GM23338 (cell line): ENCODE measurements at regions not wholly inside any gene's neighbourhood (a gene's known extent, or its start where the extent isn't known, plus 50 kb on each side); places are given as distances from the start of the nearest gene placed in this dataset.

Experiments
- ATAC-seq: fragments of 200-7000 bp; cut with Tn5 transposase; 3 replicates; pipeline ENCODE4 v1.9.1; 2020
- DNase-seq: peaks from one replicate; pipeline ENCODE4 v3.0.0-alpha.2; 2015; ENCODE audit warnings: low spot score
- H2AFZ ChIP-seq: fragments of 200-600 bp; sonication (generic); 2 replicates; pipeline ENCODE4 v1.8.0; 2016; ENCODE audit warnings: antibody characterized with exemption, mild to moderate bottlenecking, moderate library complexity
- H3F3A ChIP-seq: fragments of 200-600 bp; sonication (generic); replicated peaks from 2 replicates; pipeline ENCODE4 v1.8.0; 2017; ENCODE audit warnings: antibody characterized with exemption, mixed run types, low read depth
- H3K27ac ChIP-seq: fragments of 200-600 bp; sonication (generic); 2 replicates; pipeline ENCODE4 v1.6.1; 2016; ENCODE audit warnings: low read depth
- H3K27me3 ChIP-seq: fragments of 200-600 bp; sonication (generic); 2 replicates; pipeline ENCODE4 v1.8.0; 2016; ENCODE audit warnings: mild to moderate bottlenecking, mixed run types, moderate library complexity; ENCODE audit not compliant: insufficient read depth
- H3K36me3 ChIP-seq: fragments of 200-600 bp; sonication (generic); 2 replicates; pipeline ENCODE4 v1.8.0; 2016; ENCODE audit warnings: mild to moderate bottlenecking; ENCODE audit not compliant: insufficient read depth
- H3K4me1 ChIP-seq: fragments of 200-600 bp; sonication (generic); 2 replicates; pipeline ENCODE4 v1.8.0; 2016; ENCODE audit warnings: mild to moderate bottlenecking, moderate library complexity; ENCODE audit not compliant: insufficient read depth
- H3K4me2 ChIP-seq: fragments of 200-600 bp; sonication (generic); 2 replicates; pipeline ENCODE4 v1.7.1; 2017; ENCODE audit warnings: mixed run types
- H3K4me3 ChIP-seq: fragments of 200-600 bp; sonication (generic); 2 replicates; pipeline ENCODE4 v1.6.1; 2016; ENCODE audit warnings: mixed run types
- H3K79me2 ChIP-seq: fragments of 200-600 bp; sonication (generic); replicated peaks from 2 replicates; pipeline ENCODE4 v1.8.0; 2017; ENCODE audit warnings: mild to moderate bottlenecking; ENCODE audit not compliant: insufficient read depth
- H3K9me2 ChIP-seq: fragments of 200-600 bp; sonication (generic); 2 replicates; pipeline ENCODE4 v1.8.0; 2017; ENCODE audit not compliant: insufficient read depth
- H4K20me1 ChIP-seq: fragments of 200-600 bp; sonication (generic); replicated peaks from 2 replicates; pipeline ENCODE4 v1.8.0; 2017; ENCODE audit warnings: mild to moderate bottlenecking; ENCODE audit not compliant: insufficient read depth
- H3K27ac Mint-ChIP-seq: 2 replicates; pipeline ENCODE4 v1.8.0; 2020; ENCODE audit warnings: inconsistent platforms, mild to moderate bottlenecking, moderate library complexity, mixed read lengths
- H3K27me3 Mint-ChIP-seq: 3 replicates; pipeline ENCODE4 v1.8.0; 2022; ENCODE audit warnings: low read depth, mild to moderate bottlenecking, moderate library complexity, mixed read lengths, inconsistent platforms; ENCODE audit not compliant: insufficient read depth, poor library complexity
- H3K36me3 Mint-ChIP-seq: 3 replicates; pipeline ENCODE4 v1.8.0; 2021; ENCODE audit warnings: low read depth, mild to moderate bottlenecking, inconsistent platforms, moderate library complexity, mixed read lengths
- H3K4me1 Mint-ChIP-seq: 3 replicates; pipeline ENCODE4 v1.8.0; 2020; ENCODE audit warnings: mild to moderate bottlenecking, inconsistent platforms, mixed read lengths
- H3K4me3 Mint-ChIP-seq: 3 replicates; pipeline ENCODE4 v1.8.0; 2021; ENCODE audit warnings: moderate library complexity, mild to moderate bottlenecking, inconsistent platforms, mixed read lengths
- H3K9me3 Mint-ChIP-seq: 3 replicates; pipeline ENCODE4 v1.8.0; 2020; ENCODE audit warnings: moderate library complexity, mild to moderate bottlenecking, inconsistent platforms, mixed read lengths
- EZH2 ChIP-seq: fragments of 200-600 bp; sonication (generic); IDR thresholded peaks from one replicate; pipeline ENCODE4 v1.8.0; 2017; ENCODE audit warnings: antibody characterized with exemption, mild to moderate bottlenecking, low read depth; ENCODE audit not compliant: unreplicated experiment
- JUNB ChIP-seq: IDR thresholded peaks from one replicate; pipeline ENCODE4 v1.6.1; 2016; ENCODE audit warnings: antibody characterized with exemption; ENCODE audit not compliant: unreplicated experiment
- NANOG ChIP-seq: IDR thresholded peaks from 2 replicates; pipeline ENCODE4 v1.6.1; 2016; ENCODE audit warnings: antibody characterized with exemption, borderline replicate concordance
- STAT1 ChIP-seq: IDR thresholded peaks from one replicate; pipeline ENCODE4 v1.6.1; 2016; ENCODE audit warnings: antibody characterized with exemption; ENCODE audit not compliant: unreplicated experiment
- TF ChIP-seq, protein P1 (sequence below): fragments of 250-450 bp; sonication (Bioruptor Pico); IDR thresholded peaks from 2 replicates; pipeline ENCODE4 v1.5.0; 2020; ENCODE audit warnings: mild to moderate bottlenecking, moderate library complexity
- TF ChIP-seq, protein P2 (sequence below): IDR thresholded peaks from 2 replicates; pipeline ENCODE4 v1.6.1; 2016; ENCODE audit warnings: antibody characterized with exemption

DNA sequence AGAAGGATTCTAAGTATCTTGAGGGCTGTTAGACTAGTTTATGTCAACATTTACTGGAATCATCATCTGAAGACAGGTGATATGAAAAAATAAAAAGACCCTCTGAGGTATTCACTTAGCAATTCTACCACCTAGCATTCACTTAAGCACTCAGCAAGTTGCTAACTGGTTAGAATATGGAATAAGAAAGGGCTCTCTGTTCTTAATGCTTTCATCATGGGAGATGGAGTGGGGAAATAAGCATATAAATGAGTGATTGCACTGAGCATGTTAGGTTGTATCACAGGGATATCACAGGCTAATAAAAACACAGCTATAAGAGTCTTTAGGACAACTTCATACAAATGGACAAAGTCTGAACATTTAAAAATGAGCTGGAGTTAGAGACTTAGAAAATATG is 1238.8 kb downstream of the CDH11 start:
- DNase-seq (peak; percentile 30), ATAC-seq (peak; percentile 74)
- no peak overlapping the region for H2AFZ ChIP-seq
- no peak overlapping the region for H3K27ac Mint-ChIP-seq
- no peak overlapping the region for H3K4me3 ChIP-seq
- no peaks in the 10 kb centered on the region for H3K9me2 ChIP-seq
- no peaks in the 10 kb centered on the region for H3K27me3 Mint-ChIP-seq
- H3K36me3 ChIP-seq = no peaks in the 10 kb centered on the region
- peaks cover 29% of the 10 kb centered on the region for H3K4me1 Mint-ChIP-seq
- no peak overlapping the region for H3K27ac ChIP-seq
- H3K79me2 ChIP-seq = no peaks in the 10 kb centered on the region
- peak overlapping the region; percentile 19 for H3K4me2 ChIP-seq
- peaks cover 28% of the 10 kb centered on the region for H3K4me1 ChIP-seq
- no peaks in the 10 kb centered on the region for H3K27me3 ChIP-seq
- H3F3A ChIP-seq = no peaks in the 10 kb centered on the region
- H4K20me1 ChIP-seq = no peaks in the 10 kb centered on the region
- TF ChIP-seq, protein P1, sequence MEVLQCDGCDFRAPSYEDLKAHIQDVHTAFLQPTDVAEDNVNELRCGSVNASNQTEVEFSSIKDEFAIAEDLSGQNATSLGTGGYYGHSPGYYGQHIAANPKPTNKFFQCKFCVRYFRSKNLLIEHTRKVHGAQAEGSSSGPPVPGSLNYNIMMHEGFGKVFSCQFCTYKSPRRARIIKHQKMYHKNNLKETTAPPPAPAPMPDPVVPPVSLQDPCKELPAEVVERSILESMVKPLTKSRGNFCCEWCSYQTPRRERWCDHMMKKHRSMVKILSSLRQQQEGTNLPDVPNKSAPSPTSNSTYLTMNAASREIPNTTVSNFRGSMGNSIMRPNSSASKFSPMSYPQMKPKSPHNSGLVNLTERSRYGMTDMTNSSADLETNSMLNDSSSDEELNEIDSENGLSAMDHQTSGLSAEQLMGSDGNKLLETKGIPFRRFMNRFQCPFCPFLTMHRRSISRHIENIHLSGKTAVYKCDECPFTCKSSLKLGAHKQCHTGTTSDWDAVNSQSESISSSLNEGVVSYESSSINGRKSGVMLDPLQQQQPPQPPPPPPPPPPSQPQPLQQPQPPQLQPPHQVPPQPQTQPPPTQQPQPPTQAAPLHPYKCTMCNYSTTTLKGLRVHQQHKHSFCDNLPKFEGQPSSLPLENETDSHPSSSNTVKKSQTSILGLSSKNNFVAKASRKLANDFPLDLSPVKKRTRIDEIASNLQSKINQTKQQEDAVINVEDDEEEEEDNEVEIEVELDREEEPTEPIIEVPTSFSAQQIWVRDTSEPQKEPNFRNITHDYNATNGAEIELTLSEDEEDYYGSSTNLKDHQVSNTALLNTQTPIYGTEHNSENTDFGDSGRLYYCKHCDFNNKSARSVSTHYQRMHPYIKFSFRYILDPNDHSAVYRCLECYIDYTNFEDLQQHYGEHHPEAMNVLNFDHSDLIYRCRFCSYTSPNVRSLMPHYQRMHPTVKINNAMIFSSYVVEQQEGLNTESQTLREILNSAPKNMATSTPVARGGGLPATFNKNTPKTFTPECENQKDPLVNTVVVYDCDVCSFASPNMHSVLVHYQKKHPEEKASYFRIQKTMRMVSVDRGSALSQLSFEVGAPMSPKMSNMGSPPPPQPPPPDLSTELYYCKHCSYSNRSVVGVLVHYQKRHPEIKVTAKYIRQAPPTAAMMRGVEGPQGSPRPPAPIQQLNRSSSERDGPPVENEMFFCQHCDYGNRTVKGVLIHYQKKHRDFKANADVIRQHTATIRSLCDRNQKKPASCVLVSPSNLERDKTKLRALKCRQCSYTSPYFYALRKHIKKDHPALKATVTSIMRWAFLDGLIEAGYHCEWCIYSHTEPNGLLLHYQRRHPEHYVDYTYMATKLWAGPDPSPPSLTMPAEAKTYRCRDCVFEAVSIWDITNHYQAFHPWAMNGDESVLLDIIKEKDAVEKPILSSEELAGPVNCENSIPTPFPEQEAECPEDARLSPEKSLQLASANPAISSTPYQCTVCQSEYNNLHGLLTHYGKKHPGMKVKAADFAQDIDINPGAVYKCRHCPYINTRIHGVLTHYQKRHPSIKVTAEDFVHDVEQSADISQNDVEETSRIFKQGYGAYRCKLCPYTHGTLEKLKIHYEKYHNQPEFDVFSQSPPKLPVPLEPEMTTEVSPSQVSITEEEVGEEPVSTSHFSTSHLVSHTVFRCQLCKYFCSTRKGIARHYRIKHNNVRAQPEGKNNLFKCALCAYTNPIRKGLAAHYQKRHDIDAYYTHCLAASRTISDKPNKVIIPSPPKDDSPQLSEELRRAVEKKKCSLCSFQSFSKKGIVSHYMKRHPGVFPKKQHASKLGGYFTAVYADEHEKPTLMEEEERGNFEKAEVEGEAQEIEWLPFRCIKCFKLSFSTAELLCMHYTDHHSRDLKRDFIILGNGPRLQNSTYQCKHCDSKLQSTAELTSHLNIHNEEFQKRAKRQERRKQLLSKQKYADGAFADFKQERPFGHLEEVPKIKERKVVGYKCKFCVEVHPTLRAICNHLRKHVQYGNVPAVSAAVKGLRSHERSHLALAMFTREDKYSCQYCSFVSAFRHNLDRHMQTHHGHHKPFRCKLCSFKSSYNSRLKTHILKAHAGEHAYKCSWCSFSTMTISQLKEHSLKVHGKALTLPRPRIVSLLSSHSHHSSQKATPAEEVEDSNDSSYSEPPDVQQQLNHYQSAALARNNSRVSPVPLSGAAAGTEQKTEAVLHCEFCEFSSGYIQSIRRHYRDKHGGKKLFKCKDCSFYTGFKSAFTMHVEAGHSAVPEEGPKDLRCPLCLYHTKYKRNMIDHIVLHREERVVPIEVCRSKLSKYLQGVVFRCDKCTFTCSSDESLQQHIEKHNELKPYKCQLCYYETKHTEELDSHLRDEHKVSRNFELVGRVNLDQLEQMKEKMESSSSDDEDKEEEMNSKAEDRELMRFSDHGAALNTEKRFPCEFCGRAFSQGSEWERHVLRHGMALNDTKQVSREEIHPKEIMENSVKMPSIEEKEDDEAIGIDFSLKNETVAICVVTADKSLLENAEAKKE (CRISPR knock-in tag) = no peak
- TF ChIP-seq JUNB = no peak
- peak; percentile 76; the same call in 1 of the 2 replicates for TF ChIP-seq NANOG
- no peak for TF ChIP-seq EZH2
- TF ChIP-seq, protein P2, sequence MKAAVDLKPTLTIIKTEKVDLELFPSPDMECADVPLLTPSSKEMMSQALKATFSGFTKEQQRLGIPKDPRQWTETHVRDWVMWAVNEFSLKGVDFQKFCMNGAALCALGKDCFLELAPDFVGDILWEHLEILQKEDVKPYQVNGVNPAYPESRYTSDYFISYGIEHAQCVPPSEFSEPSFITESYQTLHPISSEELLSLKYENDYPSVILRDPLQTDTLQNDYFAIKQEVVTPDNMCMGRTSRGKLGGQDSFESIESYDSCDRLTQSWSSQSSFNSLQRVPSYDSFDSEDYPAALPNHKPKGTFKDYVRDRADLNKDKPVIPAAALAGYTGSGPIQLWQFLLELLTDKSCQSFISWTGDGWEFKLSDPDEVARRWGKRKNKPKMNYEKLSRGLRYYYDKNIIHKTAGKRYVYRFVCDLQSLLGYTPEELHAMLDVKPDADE = no peak
- no peaks in the 10 kb centered on the region for H3K36me3 Mint-ChIP-seq
- peak overlapping the region; percentile 18; the same call in 1 of the 3 replicates for H3K4me3 Mint-ChIP-seq
- H3K9me3 Mint-ChIP-seq = no peaks in the 10 kb centered on the region

DNA sequence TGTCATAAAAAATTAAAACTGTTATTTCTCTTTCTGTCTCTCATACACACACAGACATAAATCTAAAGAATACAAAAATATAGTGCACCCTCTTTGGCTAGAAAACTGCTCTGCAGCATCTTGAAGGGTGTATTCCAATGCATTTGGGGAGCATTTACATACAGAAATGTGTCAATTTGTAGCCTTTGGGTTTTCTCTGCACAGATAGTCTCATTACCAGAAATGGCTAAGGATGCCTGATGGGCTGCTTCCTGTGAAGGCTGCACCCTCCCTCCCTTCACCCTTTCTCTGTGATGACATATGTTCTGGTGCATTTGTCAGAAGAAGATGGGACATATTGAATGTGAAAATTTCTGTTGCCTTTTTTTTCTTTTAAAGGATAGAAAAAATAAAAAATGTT is 1239.3 kb downstream of the CDH11 start:
- Mint-ChIP-seq H3K27ac (no peak overlapping the region), H3K9me3 (no peaks in the 10 kb centered on the region)
- no peaks in the 10 kb centered on the region for H3K36me3 ChIP-seq
- no peak for TF ChIP-seq STAT1
- TF ChIP-seq, protein P1 (CRISPR knock-in tag) = no peak

More for the DNA sequence above, 1239.3 kb downstream of the CDH11 start:
- H3F3A ChIP-seq = no peaks in the 10 kb centered on the region
- H3K79me2 ChIP-seq = no peaks in the 10 kb centered on the region
- H3K4me2 ChIP-seq = peak overlapping the region; percentile 19
- no peaks in the 10 kb centered on the region for H4K20me1 ChIP-seq
- ATAC-seq (no peak), DNase-seq (no peak)
- Mint-ChIP-seq H3K4me1 (peaks cover 29% of the 10 kb centered on the region), H3K27me3 (no peaks in the 10 kb centered on the region), H3K36me3 (no peaks in the 10 kb centered on the region), H3K4me3 (no peak overlapping the region)
- H3K27ac ChIP-seq = no peak overlapping the region
- no peaks in the 10 kb centered on the region for H3K27me3 ChIP-seq
- H3K4me3 ChIP-seq = no peak overlapping the region
- peaks cover 29% of the 10 kb centered on the region for H3K4me1 ChIP-seq
- H2AFZ ChIP-seq = no peak overlapping the region
- H3K9me2 ChIP-seq = no peaks in the 10 kb centered on the region
